DMS79 treated with DMSO at 0.1 percent for 48 hours (cell line): ENCODE measurements at regions not wholly inside any gene's neighbourhood (a gene's known extent, or its start where the extent isn't known, plus 50 kb on each side); places are given as distances from the start of the nearest gene placed in this dataset.

Experiments used
- DNase-seq: peaks from one replicate; lab custom pipeline; 2025; lab: John Stamatoyannopoulos, UW

- no peak for DNase-seq
Observed at GRCh38 chr3:55235416-55235815, 251.7 kb downstream of the WNT5A start.

- DNase-seq = no peak
Observed at GRCh38 chr3:55226696-55227095, 260.4 kb downstream of the WNT5A start.

GRCh38 chr3:55218577-55218976, 268.5 kb downstream of the WNT5A start:
- DNase-seq = no peak

- DNase-seq = no peak
Observed at GRCh38 chr3:55207744-55208143, 279.4 kb downstream of the WNT5A start.

- DNase-seq = no peak
Observed at GRCh38 chr3:55205990-55206389, 278.1 kb upstream of the LRTM1 start.

- DNase-seq = no peak
Observed at GRCh38 chr3:55204417-55204816, 276.6 kb upstream of the LRTM1 start.

- no peak for DNase-seq
Observed at GRCh38 chr3:55203546-55203945, 275.7 kb upstream of the LRTM1 start.

GRCh38 chr3:55203006-55203405, 275.1 kb upstream of the LRTM1 start:
- no peak for DNase-seq

GRCh38 chr3:55202326-55202725, 274.5 kb upstream of the LRTM1 start:
- no peak for DNase-seq

- no peak for DNase-seq
Observed at GRCh38 chr3:55201779-55202178, 273.9 kb upstream of the LRTM1 start.

- no peak for DNase-seq
Observed at GRCh38 chr3:55200906-55201305, 273.0 kb upstream of the LRTM1 start.

- no peak for DNase-seq
Observed at GRCh38 chr3:55198554-55198953, 270.7 kb upstream of the LRTM1 start.

GRCh38 chr3:55197021-55197420, 269.2 kb upstream of the LRTM1 start:
- DNase-seq = no peak

- DNase-seq = no peak
Observed at GRCh38 chr3:55196495-55196894, 268.6 kb upstream of the LRTM1 start.

GRCh38 chr3:55194376-55194775, 266.5 kb upstream of the LRTM1 start:
- no peak for DNase-seq

GRCh38 chr3:55191911-55192775, 264.3 kb upstream of the LRTM1 start:
- no peak for DNase-seq

- DNase-seq = no peak
Observed at GRCh38 chr3:55190331-55190730, 262.5 kb upstream of the LRTM1 start.

- DNase-seq = no peak
Observed at GRCh38 chr3:55189359-55189801, 261.5 kb upstream of the LRTM1 start.

- no peak for DNase-seq
Observed at GRCh38 chr3:55185380-55185779, 257.5 kb upstream of the LRTM1 start.

GRCh38 chr3:55183201-55183600, 255.3 kb upstream of the LRTM1 start:
- no peak for DNase-seq

- DNase-seq = no peak
Observed at GRCh38 chr3:55180936-55181535, 253.2 kb upstream of the LRTM1 start.

GRCh38 chr3:55180161-55180560, 252.3 kb upstream of the LRTM1 start:
- DNase-seq = no peak

GRCh38 chr3:55178336-55178735, 250.5 kb upstream of the LRTM1 start:
- DNase-seq = no peak

- no peak for DNase-seq
Observed at GRCh38 chr3:55177749-55178148, 249.9 kb upstream of the LRTM1 start.
